GM06990 (cell line): ENCODE measurements at regions not wholly inside any gene's neighbourhood (a gene's known extent, or its start where the extent isn't known, plus 50 kb on each side); places are given as distances from the start of the nearest gene placed in this dataset.

ENCODE experiments used
- DNase-seq: peaks from one replicate; pipeline ENCODE4 v3.0.0-alpha.2; 2011; ENCODE audit not compliant: insufficient read length; ENCODE audit errors: extremely low read depth
- H3K27me3 ChIP-seq: replicated peaks from 2 replicates; pipeline ENCODE4 v1.6.0; 2011; ENCODE audit warnings: low read length; ENCODE audit not compliant: control insufficient read depth, insufficient read depth
- H3K36me3 ChIP-seq: 2 replicates; pipeline ENCODE4 v1.5.1; 2011; ENCODE audit warnings: low read length; ENCODE audit not compliant: control insufficient read depth, insufficient read depth
- H3K4me3 ChIP-seq: replicated peaks from 2 replicates; pipeline ENCODE4 v1.5.1; 2011; ENCODE audit warnings: low read depth, mild to moderate bottlenecking, control low read depth, low read length
- TF ChIP-seq, protein P1 (sequence below): IDR thresholded peaks from 2 replicates; pipeline ENCODE4 v1.5.1; 2011; ENCODE audit warnings: low read length, control low read depth, mild to moderate bottlenecking, inconsistent platforms; ENCODE audit not compliant: insufficient read depth, poor library complexity, severe bottlenecking

DNA sequence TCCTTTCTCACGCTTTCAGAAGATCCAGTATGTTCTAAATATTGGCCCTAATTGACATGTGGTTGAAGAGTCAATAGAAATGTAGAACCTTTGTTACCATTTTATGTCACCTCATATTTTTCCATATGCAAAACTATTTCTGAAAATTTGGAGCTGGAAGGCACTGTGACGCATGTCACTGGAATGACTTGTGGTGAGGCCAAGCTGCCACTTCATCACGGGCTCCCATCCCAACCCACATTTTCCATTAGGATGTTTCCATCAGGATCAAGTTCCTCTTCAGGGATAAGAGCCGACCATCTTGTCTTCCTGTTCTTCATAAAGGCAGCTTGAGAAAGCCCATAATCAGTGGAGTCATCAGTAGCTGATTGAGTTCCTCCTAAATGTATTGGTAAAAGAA is 1241.7 kb downstream of the GATA3 start:
- no peak for DNase-seq
- no peaks in the 10 kb centered on the region for H3K36me3 ChIP-seq
- H3K27me3 ChIP-seq: peaks cover 2% of the 10 kb centered on the region; the same call in 1 of the 2 replicates
- no peak overlapping the region for H3K4me3 ChIP-seq
- TF ChIP-seq, protein P1, sequence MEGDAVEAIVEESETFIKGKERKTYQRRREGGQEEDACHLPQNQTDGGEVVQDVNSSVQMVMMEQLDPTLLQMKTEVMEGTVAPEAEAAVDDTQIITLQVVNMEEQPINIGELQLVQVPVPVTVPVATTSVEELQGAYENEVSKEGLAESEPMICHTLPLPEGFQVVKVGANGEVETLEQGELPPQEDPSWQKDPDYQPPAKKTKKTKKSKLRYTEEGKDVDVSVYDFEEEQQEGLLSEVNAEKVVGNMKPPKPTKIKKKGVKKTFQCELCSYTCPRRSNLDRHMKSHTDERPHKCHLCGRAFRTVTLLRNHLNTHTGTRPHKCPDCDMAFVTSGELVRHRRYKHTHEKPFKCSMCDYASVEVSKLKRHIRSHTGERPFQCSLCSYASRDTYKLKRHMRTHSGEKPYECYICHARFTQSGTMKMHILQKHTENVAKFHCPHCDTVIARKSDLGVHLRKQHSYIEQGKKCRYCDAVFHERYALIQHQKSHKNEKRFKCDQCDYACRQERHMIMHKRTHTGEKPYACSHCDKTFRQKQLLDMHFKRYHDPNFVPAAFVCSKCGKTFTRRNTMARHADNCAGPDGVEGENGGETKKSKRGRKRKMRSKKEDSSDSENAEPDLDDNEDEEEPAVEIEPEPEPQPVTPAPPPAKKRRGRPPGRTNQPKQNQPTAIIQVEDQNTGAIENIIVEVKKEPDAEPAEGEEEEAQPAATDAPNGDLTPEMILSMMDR: no peak

DNA sequence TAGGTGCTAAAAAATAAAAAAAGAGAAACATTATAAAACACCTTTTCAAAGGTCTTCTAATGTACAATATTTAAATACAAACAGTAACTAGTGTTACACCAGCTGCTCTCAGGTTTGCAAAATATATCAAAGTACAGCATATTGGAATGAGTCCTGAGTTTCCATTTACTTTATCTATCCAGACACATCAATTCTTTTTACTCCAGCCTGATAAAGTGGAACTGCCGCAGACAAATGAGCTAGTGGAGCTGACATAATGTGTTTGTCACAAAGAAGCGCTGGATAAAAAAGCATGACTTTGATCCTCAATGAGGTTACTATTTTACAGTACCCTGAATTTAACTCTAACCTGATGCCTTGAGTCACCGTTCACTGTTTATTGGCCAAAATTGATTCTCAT is 1243.1 kb downstream of the GATA3 start:
- no peak for DNase-seq

DNA sequence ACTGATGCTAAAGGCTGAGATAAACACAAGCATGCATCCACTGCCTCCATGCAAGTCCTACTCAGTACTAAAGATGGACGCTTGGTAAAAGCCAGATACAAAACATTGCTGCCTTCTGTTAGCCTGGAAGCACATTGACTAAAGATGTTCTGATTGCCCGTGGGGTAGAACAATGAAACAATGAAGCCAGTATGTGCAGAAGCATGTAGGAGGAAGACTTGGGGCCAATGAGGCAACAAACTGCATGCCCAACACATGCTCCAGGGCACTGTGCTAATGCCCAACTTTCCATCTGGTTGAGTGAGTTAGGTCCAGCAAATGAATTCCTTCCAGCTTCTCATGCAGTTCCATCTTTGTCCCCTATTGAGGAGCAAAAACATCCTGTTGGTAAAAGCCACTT is 1245.5 kb downstream of the GATA3 start:
- H3K27me3 ChIP-seq: peaks cover 2% of the 10 kb centered on the region; the same call in 1 of the 2 replicates
- no peak overlapping the region for H3K4me3 ChIP-seq
- TF ChIP-seq, protein P1: no peak
- DNase-seq: no peak
- no peaks in the 10 kb centered on the region for H3K36me3 ChIP-seq

More for the DNA sequence above, 1243.1 kb downstream of the GATA3 start:
- Histone ChIP-seq H3K36me3 (no peaks in the 10 kb centered on the region), H3K27me3 (peaks cover 2% of the 10 kb centered on the region; the same call in 1 of the 2 replicates), H3K4me3 (no peak overlapping the region)
- TF ChIP-seq, protein P1: no peak

DNA sequence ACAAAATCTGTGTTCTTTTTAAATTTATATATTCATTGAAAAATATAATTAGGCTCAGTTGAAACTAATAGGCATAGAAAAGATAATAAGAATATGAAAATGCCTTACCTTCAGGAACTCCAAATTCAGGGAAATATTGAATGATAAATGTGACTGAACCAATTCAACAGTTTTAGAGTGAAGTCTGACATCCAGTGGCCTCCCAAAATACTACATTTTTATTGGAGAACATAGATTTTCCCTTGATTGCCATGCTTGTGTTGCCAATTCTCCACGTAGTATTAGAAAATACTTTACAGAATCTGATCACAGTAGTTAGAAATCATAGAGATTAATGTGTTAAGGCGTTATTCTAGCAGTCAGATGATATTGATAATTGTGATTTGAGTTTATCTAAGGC is 1246.7 kb downstream of the GATA3 start:
- no peak for DNase-seq
- H3K4me3 ChIP-seq: no peak overlapping the region
- no peaks in the 10 kb centered on the region for H3K36me3 ChIP-seq
- TF ChIP-seq, protein P1: no peak
- H3K27me3 ChIP-seq: peaks cover 2% of the 10 kb centered on the region; the same call in 1 of the 2 replicates

DNA sequence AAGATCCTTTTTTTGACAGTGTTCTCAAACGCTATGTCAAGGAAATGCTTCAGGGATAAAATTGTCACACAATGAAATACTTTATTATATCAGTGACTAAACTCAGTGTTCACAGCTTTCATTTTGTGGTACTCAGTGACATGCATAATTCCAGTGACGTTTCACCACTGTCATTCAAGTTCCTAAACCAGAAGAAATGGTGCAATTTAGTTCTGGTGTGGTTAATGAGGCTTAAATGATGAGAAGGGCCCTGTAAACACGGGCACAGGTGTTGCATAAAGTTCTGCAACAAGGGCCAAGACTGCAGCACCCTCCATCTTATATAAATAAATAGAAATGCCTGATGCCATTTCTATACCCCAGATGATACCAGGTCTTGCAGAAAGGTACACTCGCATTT is 1247.1 kb downstream of the GATA3 start:
- TF ChIP-seq, protein P1: no peak
- DNase-seq: no peak
- H3K27me3 ChIP-seq: peaks cover 2% of the 10 kb centered on the region; the same call in 1 of the 2 replicates
- H3K36me3 ChIP-seq: no peaks in the 10 kb centered on the region
- no peak overlapping the region for H3K4me3 ChIP-seq

DNA sequence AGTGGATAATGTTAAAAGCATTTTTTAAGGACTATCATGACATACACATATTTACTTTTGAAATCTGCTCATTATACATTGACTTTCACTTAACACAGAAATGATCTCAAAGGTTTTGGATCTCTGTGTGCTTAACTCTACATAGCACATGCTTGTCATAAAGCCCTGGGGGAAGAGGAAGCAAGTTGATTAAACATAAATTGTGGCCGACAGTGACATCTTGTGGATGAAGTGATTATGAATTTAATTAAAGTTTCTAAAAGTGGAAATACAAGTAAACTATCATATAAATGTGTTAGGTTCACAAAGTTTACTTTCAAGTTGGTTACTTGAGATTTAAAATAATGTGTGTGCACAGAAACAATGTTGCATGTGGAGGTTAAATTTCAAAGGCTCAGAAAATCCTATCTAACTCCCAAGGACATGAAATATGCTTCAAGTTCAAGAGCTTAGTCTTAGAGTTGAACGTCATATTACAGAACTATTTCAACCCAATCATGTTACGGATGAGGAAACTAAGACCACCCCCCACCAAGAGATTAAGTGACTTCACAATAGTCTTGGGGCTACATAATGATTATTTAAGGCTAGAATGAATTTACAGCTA is 1247.8 kb downstream of the GATA3 start:
- Histone ChIP-seq H3K36me3 (no peaks in the 10 kb centered on the region), H3K27me3 (peaks cover 2% of the 10 kb centered on the region; the same call in 1 of the 2 replicates), H3K4me3 (no peak overlapping the region)
- DNase-seq: no peak
- TF ChIP-seq, protein P1: no peak
